Sigmoid colon (tissue), 4 donors: ENCODE measurements at regions not wholly inside any gene's neighbourhood (a gene's known extent, or its start where the extent isn't known, plus 50 kb on each side); places are given as distances from the start of the nearest gene placed in this dataset.

Source experiments
- POLR2AphosphoS5 ChIP-seq, 4 donors: sonication (generic); formaldehyde crosslinking; IDR thresholded peaks; one replicate each; pipeline ENCODE4 v1.6.1; 2017; ENCODE audit warnings: antibody characterized with exemption in 4 of 4
- TF ChIP-seq, protein P1 (sequence below), 4 experiments: fragments of 450-650 bp in 3 of 4; fragments of 200-600 bp in 1 of 4; IDR thresholded peaks; one replicate each; pipeline ENCODE4 v1.5.1; 2016 to 2019; ENCODE audit warnings: antibody characterized with exemption in 4 of 4, mild to moderate bottlenecking in 3 of 4, moderate library complexity in 2 of 4

DNA sequence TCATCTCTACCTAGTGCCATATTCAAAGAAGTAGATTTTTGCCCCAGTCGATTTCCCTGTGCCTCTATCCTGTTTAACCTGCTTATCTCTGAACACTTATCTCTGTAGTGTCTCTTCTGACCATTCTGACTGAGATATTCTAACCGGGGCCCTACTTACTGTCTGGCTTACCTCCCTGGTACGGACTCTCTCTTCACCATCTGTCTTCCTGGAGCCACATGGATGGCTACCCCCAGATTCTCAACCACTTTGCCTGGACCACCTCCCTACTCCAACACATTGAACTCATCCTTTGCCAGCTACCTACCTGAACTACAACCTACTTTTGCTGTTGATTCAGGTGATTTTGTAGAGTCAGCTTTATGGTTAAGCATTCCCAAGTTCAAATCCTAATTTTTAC is 397.4 kb upstream of the SLC24A2 start:
- TF ChIP-seq, protein P1, sequence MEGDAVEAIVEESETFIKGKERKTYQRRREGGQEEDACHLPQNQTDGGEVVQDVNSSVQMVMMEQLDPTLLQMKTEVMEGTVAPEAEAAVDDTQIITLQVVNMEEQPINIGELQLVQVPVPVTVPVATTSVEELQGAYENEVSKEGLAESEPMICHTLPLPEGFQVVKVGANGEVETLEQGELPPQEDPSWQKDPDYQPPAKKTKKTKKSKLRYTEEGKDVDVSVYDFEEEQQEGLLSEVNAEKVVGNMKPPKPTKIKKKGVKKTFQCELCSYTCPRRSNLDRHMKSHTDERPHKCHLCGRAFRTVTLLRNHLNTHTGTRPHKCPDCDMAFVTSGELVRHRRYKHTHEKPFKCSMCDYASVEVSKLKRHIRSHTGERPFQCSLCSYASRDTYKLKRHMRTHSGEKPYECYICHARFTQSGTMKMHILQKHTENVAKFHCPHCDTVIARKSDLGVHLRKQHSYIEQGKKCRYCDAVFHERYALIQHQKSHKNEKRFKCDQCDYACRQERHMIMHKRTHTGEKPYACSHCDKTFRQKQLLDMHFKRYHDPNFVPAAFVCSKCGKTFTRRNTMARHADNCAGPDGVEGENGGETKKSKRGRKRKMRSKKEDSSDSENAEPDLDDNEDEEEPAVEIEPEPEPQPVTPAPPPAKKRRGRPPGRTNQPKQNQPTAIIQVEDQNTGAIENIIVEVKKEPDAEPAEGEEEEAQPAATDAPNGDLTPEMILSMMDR (IDR thresholded peaks at IDR 0.05): no peak
- TF ChIP-seq POLR2AphosphoS5 (IDR thresholded peaks at IDR 0.05): no peak
